SK-N-MC (cell line): ENCODE measurements at regions not wholly inside any gene's neighbourhood (a gene's known extent, or its start where the extent isn't known, plus 50 kb on each side); places are given as distances from the start of the nearest gene placed in this dataset.

Experiments used
- DNase-seq: peaks from one replicate; pipeline ENCODE4 v3.0.0-alpha.2; 2011; ENCODE audit warnings: low read depth, low spot score
- H3K27ac ChIP-seq: fragments of 200-600 bp; sonication (generic); 2 replicates; pipeline ENCODE4 v1.5.1; 2016; ENCODE audit warnings: mixed run types
- H3K36me3 ChIP-seq: fragments of 200-600 bp; sonication (generic); 2 replicates; pipeline ENCODE4 v1.6.1; 2017; ENCODE audit warnings: antibody characterized with exemption, low read length, mixed read lengths; ENCODE audit not compliant: insufficient read depth
- H3K4me3 ChIP-seq: fragments of 200-600 bp; sonication (generic); 2 replicates; pipeline ENCODE4 v1.5.1; 2016
- H3K9ac ChIP-seq: fragments of 200-600 bp; sonication (generic); 2 replicates; pipeline ENCODE4 v1.8.0; 2017; ENCODE audit warnings: mixed run types, mixed read lengths; ENCODE audit not compliant: insufficient read length
- H3K9me3 ChIP-seq: fragments of 200-600 bp; sonication (generic); 2 replicates; pipeline ENCODE4 v1.6.1; 2017; ENCODE audit warnings: low read depth, mild to moderate bottlenecking, antibody characterized with exemption, low read length, moderate library complexity, mixed read lengths
- EZH2 ChIP-seq: fragments of 200-600 bp; sonication (generic); IDR thresholded peaks from one replicate; pipeline ENCODE4 v1.6.1; 2017; ENCODE audit warnings: antibody characterized with exemption
- FOXP2 ChIP-seq: optimal IDR thresholded peaks from 2 replicates; pipeline ENCODE3; 2011; ENCODE audit warnings: mild to moderate bottlenecking, moderate library complexity; ENCODE audit not compliant: insufficient read depth; ENCODE audit errors: extremely low read length, control extremely low read depth
- POLR2AphosphoS5 ChIP-seq: IDR thresholded peaks from 2 replicates; pipeline ENCODE4 v1.6.1; 2012; ENCODE audit warnings: mild to moderate bottlenecking, low read depth, low read length, borderline replicate concordance

- TF ChIP-seq FOXP2 (no peak), POLR2AphosphoS5 (no peak), EZH2 (no peak)
- Histone ChIP-seq H3K4me3 (no peak overlapping the region), H3K9me3 (no peaks in the 10 kb centered on the region), H3K36me3 (no peaks in the 10 kb centered on the region), H3K27ac (no peak overlapping the region), H3K9ac (no peak overlapping the region)
- no peak for DNase-seq
These were observed 109.9 kb upstream of the TCERG1L start for GRCh38 chr10:131421381-131421780.

- no peak for DNase-seq
- Histone ChIP-seq H3K9ac (no peak overlapping the region), H3K27ac (no peak overlapping the region), H3K36me3 (no peaks in the 10 kb centered on the region), H3K4me3 (no peak overlapping the region), H3K9me3 (no peaks in the 10 kb centered on the region)
- TF ChIP-seq FOXP2 (no peak), EZH2 (no peak)
These were observed 111.2 kb upstream of the TCERG1L start for GRCh38 chr10:131422731-131423130.

- TF ChIP-seq FOXP2 = no peak
- TF ChIP-seq EZH2 = no peak
- TF ChIP-seq POLR2AphosphoS5 = no peak
- Histone ChIP-seq H3K9me3 (no peaks in the 10 kb centered on the region), H3K9ac (no peak overlapping the region), H3K4me3 (no peak overlapping the region), H3K27ac (no peak overlapping the region), H3K36me3 (no peaks in the 10 kb centered on the region)
- no peak for DNase-seq
These were observed 112.5 kb upstream of the TCERG1L start for GRCh38 chr10:131424053-131424452.

GRCh38 chr10:131424836-131425491 lies 113.4 kb upstream of the TCERG1L start:
- Histone ChIP-seq H3K9ac (no peak overlapping the region), H3K27ac (no peak overlapping the region), H3K36me3 (no peaks in the 10 kb centered on the region), H3K9me3 (no peaks in the 10 kb centered on the region), H3K4me3 (no peak overlapping the region)
- no peak for DNase-seq
- no peak for TF ChIP-seq FOXP2
- TF ChIP-seq POLR2AphosphoS5 = no peak
- no peak for TF ChIP-seq EZH2

- no peak overlapping the region for H3K9ac ChIP-seq
- H3K9me3 ChIP-seq = no peaks in the 10 kb centered on the region
- no peak overlapping the region for H3K4me3 ChIP-seq
- TF ChIP-seq FOXP2 = no peak
- TF ChIP-seq POLR2AphosphoS5 = no peak
- TF ChIP-seq EZH2 = no peak
- DNase-seq = no peak
- H3K36me3 ChIP-seq = no peaks in the 10 kb centered on the region
- no peak overlapping the region for H3K27ac ChIP-seq
These were observed 114.4 kb upstream of the TCERG1L start for GRCh38 chr10:131425752-131426533.

GRCh38 chr10:131426534-131426898 lies 115.0 kb upstream of the TCERG1L start:
- DNase-seq = no peak

GRCh38 chr10:131427281-131427680 lies 115.8 kb upstream of the TCERG1L start:
- Histone ChIP-seq H3K9ac (no peak overlapping the region), H3K36me3 (no peaks in the 10 kb centered on the region), H3K9me3 (no peaks in the 10 kb centered on the region), H3K27ac (no peak overlapping the region), H3K4me3 (no peak overlapping the region)
- TF ChIP-seq EZH2 = no peak
- no peak for TF ChIP-seq POLR2AphosphoS5
- no peak for TF ChIP-seq FOXP2
- DNase-seq = no peak

More at GRCh38 chr10:131426534-131426898, 115.0 kb upstream of the TCERG1L start:
- H3K9ac ChIP-seq = no peak overlapping the region
- H3K4me3 ChIP-seq = no peak overlapping the region
- H3K36me3 ChIP-seq = no peaks in the 10 kb centered on the region
- H3K9me3 ChIP-seq = no peaks in the 10 kb centered on the region
- TF ChIP-seq POLR2AphosphoS5 (no peak), FOXP2 (no peak), EZH2 (no peak)
- H3K27ac ChIP-seq = no peak overlapping the region

GRCh38 chr10:131427901-131428300 lies 116.4 kb upstream of the TCERG1L start:
- Histone ChIP-seq H3K9me3 (no peaks in the 10 kb centered on the region), H3K9ac (no peak overlapping the region), H3K36me3 (no peaks in the 10 kb centered on the region), H3K4me3 (no peak overlapping the region), H3K27ac (no peak overlapping the region)
- no peak for DNase-seq
- no peak for TF ChIP-seq FOXP2
- no peak for TF ChIP-seq EZH2
- no peak for TF ChIP-seq POLR2AphosphoS5

GRCh38 chr10:131429141-131429540 lies 117.6 kb upstream of the TCERG1L start:
- Histone ChIP-seq H3K4me3 (no peak overlapping the region), H3K36me3 (no peaks in the 10 kb centered on the region), H3K9ac (no peak overlapping the region), H3K9me3 (no peaks in the 10 kb centered on the region), H3K27ac (no peak overlapping the region)
- no peak for TF ChIP-seq POLR2AphosphoS5
- TF ChIP-seq FOXP2 = no peak
- TF ChIP-seq EZH2 = no peak
- no peak for DNase-seq
